ENCODE measurements at regions not wholly inside any gene's neighbourhood (a gene's known extent, or its start where the extent isn't known, plus 50 kb on each side); places are given as distances from the start of the nearest gene placed in this dataset.

DNA sequence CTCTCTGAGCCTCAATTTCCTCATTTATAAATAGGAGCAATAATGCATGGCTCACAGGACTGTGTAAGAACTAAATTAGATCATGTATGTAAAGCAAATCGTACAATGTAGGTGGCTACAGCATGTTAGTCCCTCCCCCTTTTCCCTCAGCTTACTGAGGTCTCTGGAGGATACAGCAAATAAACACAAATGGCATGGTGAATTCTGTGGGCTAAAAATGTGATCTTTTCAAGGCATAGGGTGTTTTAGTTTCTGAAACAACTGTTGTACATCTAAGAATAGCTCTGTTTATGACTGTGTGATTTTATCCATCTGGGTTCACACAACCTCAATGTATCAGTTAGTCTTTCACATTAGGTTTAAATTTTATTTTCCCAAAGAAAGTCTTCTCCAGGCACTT lies 121.2 kb upstream of the PLEKHG7 start:
- Mint-ChIP-seq H3K9me3 (ENCODE audit: unreplicated experiment) (no peaks in the 10 kb centered on the region), H3K36me3 (ENCODE audit: unreplicated experiment) (peaks cover 14% of the 10 kb centered on the region), H3K4me1 (ENCODE audit: low read depth, unreplicated experiment) (peaks cover 15% of the 10 kb centered on the region), H3K4me3 (ENCODE audit: unreplicated experiment) (no peak overlapping the region), H3K27me3 (ENCODE audit: unreplicated experiment) (no peaks in the 10 kb centered on the region), H3K27ac (ENCODE audit: unreplicated experiment) (no peak overlapping the region)
- TF ChIP-seq, protein P1, sequence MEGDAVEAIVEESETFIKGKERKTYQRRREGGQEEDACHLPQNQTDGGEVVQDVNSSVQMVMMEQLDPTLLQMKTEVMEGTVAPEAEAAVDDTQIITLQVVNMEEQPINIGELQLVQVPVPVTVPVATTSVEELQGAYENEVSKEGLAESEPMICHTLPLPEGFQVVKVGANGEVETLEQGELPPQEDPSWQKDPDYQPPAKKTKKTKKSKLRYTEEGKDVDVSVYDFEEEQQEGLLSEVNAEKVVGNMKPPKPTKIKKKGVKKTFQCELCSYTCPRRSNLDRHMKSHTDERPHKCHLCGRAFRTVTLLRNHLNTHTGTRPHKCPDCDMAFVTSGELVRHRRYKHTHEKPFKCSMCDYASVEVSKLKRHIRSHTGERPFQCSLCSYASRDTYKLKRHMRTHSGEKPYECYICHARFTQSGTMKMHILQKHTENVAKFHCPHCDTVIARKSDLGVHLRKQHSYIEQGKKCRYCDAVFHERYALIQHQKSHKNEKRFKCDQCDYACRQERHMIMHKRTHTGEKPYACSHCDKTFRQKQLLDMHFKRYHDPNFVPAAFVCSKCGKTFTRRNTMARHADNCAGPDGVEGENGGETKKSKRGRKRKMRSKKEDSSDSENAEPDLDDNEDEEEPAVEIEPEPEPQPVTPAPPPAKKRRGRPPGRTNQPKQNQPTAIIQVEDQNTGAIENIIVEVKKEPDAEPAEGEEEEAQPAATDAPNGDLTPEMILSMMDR (IDR thresholded peaks at IDR 0.05; ENCODE audit: partially characterized antibody, unreplicated experiment), result no peak
- no peak for DNase-seq

DNA sequence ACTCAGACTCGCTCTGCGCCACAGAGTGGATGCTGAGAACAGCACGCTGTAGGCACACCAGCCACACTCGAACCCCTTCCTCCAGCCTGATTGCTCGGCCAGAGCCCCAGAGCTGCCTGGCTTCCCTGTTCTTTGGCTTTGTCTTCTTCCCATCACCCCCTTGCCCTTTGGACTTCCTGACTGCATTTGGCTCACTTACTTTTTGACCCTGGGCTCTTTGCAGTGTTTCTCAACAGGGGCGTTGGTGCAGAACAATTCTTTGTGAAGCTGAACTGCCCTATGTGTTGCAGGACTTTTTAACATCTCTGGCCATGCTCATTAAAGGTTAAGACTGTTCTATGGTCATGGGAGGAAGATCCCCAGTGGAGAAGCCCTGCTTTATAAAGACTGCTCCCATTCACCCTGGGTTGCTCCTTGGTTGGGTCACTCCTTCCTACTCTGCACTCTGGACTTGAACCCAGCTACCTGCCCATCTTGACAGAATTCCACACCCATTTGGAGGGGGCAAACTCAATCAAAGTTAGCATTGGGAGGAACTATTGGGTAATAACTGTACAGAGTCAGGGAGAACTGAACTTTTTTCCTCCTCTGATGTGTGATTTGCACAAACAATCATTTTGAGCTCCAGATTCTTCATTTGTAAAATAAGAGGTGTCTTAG lies 127.7 kb upstream of the PLEKHG7 start:
- Mint-ChIP-seq H3K27me3 (ENCODE audit: unreplicated experiment) (no peaks in the 10 kb centered on the region), H3K4me1 (ENCODE audit: low read depth, unreplicated experiment) (no peaks in the 10 kb centered on the region), H3K27ac (ENCODE audit: unreplicated experiment) (no peak overlapping the region), H3K4me3 (ENCODE audit: unreplicated experiment) (no peak overlapping the region), H3K9me3 (ENCODE audit: unreplicated experiment) (peaks cover 1% of the 10 kb centered on the region), H3K36me3 (ENCODE audit: unreplicated experiment) (peaks cover 10% of the 10 kb centered on the region)
- TF ChIP-seq, protein P1 (IDR thresholded peaks at IDR 0.05; ENCODE audit: partially characterized antibody, unreplicated experiment), result no peak
- DNase-seq, result no peak

DNA sequence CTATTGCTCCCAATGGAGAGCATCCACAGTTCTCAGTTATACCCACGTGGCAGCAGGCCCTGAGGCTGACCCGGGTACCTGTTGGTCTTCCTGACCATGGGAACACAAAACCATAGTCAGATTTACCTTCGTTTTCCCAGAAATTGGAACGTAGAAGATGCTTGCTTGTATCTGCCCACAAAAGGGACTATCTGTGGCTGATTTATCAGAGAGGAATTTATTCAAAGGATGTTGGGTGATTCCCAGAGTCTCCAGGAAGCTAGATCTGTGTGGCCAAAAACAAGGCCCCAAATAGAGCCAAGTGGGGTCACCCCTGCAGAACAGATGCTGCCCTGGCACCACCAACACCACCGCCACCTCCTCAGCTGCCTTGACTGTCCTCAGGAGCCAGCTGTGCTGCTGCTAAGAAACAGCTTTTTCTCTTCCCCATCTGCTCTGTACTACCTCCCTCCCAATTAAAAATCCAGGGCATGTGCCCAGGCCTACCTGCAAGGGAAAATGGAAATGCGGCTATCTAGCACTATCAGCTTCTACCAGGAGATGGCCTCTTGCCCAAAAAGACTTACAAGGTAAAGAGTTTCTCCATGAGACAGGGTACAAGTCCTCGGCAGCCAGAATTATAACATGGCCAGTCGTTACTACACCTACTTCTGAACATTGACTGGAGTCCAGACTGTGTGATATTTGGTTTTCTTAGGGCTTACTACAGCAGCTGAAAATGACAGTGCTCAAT lies 128.6 kb upstream of the PLEKHG7 start:
- Mint-ChIP-seq H3K4me1 (ENCODE audit: low read depth, unreplicated experiment) (no peaks in the 10 kb centered on the region), H3K36me3 (ENCODE audit: unreplicated experiment) (peaks cover 10% of the 10 kb centered on the region), H3K4me3 (ENCODE audit: unreplicated experiment) (no peak overlapping the region), H3K27ac (ENCODE audit: unreplicated experiment) (no peak overlapping the region), H3K27me3 (ENCODE audit: unreplicated experiment) (no peaks in the 10 kb centered on the region), H3K9me3 (ENCODE audit: unreplicated experiment) (peaks cover 1% of the 10 kb centered on the region)
- TF ChIP-seq, protein P1 (IDR thresholded peaks at IDR 0.05; ENCODE audit: partially characterized antibody, unreplicated experiment), result no peak
- no peak for DNase-seq

DNA sequence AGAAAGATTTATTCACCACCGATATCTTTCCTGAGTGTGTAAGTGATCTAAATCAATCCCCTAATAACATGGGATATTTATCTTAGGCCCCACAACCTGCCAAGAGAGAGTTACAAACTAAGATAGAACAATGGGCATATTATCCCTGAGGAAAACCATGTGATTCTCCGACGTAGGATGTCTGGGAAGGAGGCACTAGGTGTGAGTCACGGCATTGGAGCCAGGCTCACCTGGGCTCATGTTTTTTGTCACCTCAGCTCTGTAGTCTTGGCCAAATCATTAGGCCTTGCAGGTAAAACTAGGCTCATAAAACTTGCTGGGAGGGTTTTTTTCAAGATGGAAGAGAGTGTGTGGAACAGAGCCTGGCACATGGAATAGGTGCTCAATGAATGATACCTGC lies 129.7 kb upstream of the PLEKHG7 start:
- no peaks in the 10 kb centered on the region for H3K4me1 Mint-ChIP-seq (ENCODE audit: low read depth, unreplicated experiment)
- TF ChIP-seq, protein P1 (IDR thresholded peaks at IDR 0.05; ENCODE audit: partially characterized antibody, unreplicated experiment), result no peak
- H3K27me3 Mint-ChIP-seq (ENCODE audit: unreplicated experiment), result no peaks in the 10 kb centered on the region
- peaks cover 10% of the 10 kb centered on the region for H3K36me3 Mint-ChIP-seq (ENCODE audit: unreplicated experiment)
- H3K27ac Mint-ChIP-seq (ENCODE audit: unreplicated experiment), result no peak overlapping the region
- no peak for DNase-seq
- peaks cover 1% of the 10 kb centered on the region for H3K9me3 Mint-ChIP-seq (ENCODE audit: unreplicated experiment)
- H3K4me3 Mint-ChIP-seq (ENCODE audit: unreplicated experiment), result no peak overlapping the region
